ENCODE measurements at regions not wholly inside any gene's neighbourhood (a gene's known extent, or its start where the extent isn't known, plus 50 kb on each side); places are given as distances from the start of the nearest gene placed in this dataset.

DNA sequence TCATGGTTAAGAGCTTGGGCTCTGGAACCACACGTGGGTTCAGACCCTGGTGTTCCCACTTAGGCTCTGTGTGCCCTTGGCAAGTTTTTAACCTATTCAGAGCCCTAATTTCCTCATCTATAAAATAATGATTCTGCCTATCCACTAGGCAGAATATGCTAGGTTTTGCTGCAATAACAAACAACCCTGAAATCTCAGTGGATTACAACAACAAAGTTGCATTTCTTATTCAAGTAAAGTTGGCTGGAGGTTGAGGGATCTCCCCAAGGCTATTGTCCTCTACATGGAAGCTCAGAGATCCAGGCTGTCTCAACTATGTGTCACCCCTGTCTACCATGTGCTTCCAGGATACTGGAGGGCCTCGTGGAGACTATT, 275.4 kb upstream of the SIX2 start:
- Histone ChIP-seq H3K27ac (no peak overlapping the region), H3K9me3 (no peaks in the 10 kb centered on the region), H3K27me3 (no peaks in the 10 kb centered on the region), H3K4me1 (no peaks in the 10 kb centered on the region), H3K36me3 (no peaks in the 10 kb centered on the region), H3K4me3 (no peak overlapping the region)
- TF ChIP-seq, protein P1, sequence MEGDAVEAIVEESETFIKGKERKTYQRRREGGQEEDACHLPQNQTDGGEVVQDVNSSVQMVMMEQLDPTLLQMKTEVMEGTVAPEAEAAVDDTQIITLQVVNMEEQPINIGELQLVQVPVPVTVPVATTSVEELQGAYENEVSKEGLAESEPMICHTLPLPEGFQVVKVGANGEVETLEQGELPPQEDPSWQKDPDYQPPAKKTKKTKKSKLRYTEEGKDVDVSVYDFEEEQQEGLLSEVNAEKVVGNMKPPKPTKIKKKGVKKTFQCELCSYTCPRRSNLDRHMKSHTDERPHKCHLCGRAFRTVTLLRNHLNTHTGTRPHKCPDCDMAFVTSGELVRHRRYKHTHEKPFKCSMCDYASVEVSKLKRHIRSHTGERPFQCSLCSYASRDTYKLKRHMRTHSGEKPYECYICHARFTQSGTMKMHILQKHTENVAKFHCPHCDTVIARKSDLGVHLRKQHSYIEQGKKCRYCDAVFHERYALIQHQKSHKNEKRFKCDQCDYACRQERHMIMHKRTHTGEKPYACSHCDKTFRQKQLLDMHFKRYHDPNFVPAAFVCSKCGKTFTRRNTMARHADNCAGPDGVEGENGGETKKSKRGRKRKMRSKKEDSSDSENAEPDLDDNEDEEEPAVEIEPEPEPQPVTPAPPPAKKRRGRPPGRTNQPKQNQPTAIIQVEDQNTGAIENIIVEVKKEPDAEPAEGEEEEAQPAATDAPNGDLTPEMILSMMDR (IDR thresholded peaks at IDR 0.05), result no peak
- intact Hi-C loops (cut with DNase I), result no loop called here
- ATAC-seq (no peak), DNase-seq (no peak)

DNA sequence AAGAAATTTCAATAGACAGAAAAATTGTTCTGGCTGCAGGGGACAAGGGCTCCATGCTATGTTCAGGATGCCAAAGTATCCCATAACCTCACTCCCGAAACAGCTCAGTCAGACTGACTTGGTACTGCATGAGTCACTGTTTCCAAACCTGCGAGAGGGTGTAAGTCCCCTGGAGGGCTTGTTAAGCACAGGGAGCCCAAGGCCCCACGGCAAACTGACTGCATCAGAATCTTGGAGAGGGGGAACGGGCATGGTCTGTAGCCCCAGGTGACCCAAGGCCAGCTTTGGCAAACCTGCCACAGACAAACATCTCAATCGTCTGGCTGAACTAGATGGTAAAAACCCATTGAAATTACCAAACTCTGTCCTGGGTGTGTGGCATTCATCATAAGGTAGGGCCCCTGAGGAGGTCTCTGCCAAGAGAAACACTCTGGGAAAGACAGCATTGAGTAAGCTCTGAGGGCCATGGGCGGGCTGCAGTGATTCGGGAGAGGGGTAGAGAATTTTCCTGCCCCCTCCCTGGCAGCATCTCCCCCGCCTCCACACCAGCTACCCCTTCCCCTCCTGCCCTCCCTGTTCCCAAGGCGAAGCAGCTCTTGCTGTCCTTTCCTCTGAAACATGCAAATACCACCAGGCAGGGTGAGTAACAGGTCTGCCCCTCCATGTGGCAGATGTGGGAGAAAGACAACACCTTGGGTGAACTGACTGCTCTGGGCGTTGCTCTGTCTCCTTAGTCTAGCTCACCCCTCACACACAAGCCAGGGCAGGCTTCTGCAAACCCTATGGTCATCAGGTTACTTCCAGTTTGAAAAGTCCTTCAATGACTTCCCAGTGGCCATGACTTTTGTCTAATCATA, 274.7 kb upstream of the SIX2 start:
- Histone ChIP-seq H3K36me3 (no peaks in the 10 kb centered on the region), H3K27ac (no peak overlapping the region), H3K9me3 (no peaks in the 10 kb centered on the region), H3K4me1 (no peaks in the 10 kb centered on the region), H3K27me3 (no peaks in the 10 kb centered on the region), H3K4me3 (no peak overlapping the region)
- TF ChIP-seq, protein P1 (IDR thresholded peaks at IDR 0.05), result no peak
- intact Hi-C loops (cut with DNase I), result no loop called here
- DNase-seq, result no peak
- ATAC-seq, result no peak

DNA sequence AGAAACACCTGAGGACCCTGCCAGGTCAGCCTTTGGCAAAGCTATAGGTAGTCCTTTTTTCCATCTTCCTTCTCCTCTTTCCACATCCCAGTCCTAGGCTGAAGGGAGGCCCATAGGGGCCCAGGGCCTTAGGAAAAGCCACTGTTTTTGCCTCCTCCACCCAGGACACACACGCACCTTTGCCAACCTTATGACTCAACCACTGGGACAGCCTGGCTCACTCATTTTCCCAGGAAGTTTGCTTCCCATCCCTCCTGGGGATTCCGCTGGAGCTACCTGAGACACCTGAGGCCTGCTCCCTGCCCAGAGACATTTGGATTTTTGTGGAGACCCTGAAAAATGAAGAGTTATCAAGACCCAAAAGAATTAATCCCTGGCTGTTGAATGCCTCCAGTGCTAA, 273.4 kb upstream of the SIX2 start:
- Histone ChIP-seq H3K27me3 (no peaks in the 10 kb centered on the region), H3K36me3 (no peaks in the 10 kb centered on the region), H3K4me3 (no peak overlapping the region), H3K4me1 (no peaks in the 10 kb centered on the region), H3K27ac (no peak overlapping the region), H3K9me3 (no peaks in the 10 kb centered on the region)
- no peak for ATAC-seq
- DNase-seq, result no peak
- intact Hi-C loops (cut with DNase I), result no loop called here
- TF ChIP-seq, protein P1 (IDR thresholded peaks at IDR 0.05), result no peak

DNA sequence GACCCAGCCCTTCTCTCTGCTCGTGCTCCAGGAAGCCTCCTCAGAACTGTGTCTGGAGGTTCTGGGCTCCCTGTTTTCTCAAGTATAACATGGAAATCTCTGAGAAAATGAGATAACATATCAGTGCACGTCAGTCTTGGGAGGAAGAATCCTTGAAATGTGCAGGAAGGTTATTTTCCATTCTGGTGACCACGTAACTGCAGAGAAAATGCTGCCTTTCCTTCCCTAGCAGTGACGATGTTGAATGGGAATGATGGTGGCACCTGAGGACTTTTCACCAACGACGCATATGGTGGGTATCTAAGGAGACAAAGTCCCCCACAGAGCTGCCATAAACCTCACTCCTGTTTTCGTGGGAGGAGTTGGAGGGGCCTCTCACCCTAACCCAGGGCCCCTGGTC, 272.1 kb upstream of the SIX2 start:
- TF ChIP-seq, protein P1 (IDR thresholded peaks at IDR 0.05), result no peak
- no peak for DNase-seq
- no peak overlapping the region for H3K27ac ChIP-seq
- intact Hi-C loops (cut with DNase I), result no loop called here
- H3K36me3 ChIP-seq, result no peaks in the 10 kb centered on the region
- no peak overlapping the region for H3K4me3 ChIP-seq
- H3K9me3 ChIP-seq, result no peaks in the 10 kb centered on the region
- no peaks in the 10 kb centered on the region for H3K27me3 ChIP-seq
- no peak for ATAC-seq
- no peaks in the 10 kb centered on the region for H3K4me1 ChIP-seq

DNA sequence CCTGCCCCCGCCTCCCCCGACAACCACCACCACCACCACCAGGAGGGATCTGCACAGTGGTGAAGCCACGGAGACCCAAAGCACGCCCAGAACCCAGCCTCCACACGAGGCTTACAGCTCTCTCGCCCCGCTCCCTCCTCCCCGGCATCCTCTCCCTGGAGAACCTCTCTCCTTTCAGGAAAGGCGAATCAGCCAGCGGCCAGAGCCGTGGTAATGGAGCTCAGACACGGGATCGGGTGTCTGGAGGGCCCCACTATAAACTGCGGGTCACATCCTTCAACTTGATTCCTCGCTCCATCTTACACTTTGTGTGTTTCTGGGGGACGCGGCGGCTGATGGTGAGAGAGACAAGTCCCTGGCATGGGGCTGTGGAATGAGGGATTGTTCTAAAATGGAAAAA, 271.5 kb upstream of the SIX2 start:
- Histone ChIP-seq H3K9me3 (no peaks in the 10 kb centered on the region), H3K4me1 (no peaks in the 10 kb centered on the region), H3K27ac (no peak overlapping the region), H3K36me3 (no peaks in the 10 kb centered on the region), H3K27me3 (no peaks in the 10 kb centered on the region), H3K4me3 (no peak overlapping the region)
- DNase-seq, result no peak
- TF ChIP-seq, protein P1 (IDR thresholded peaks at IDR 0.05), result no peak
- no peak for ATAC-seq
- intact Hi-C loops (cut with DNase I), result no loop called here

All from upper lobe of right lung (tissue), 1 donor.